ENCODE measurements at regions not wholly inside any gene's neighbourhood (a gene's known extent, or its start where the extent isn't known, plus 50 kb on each side); places are given as distances from the start of the nearest gene placed in this dataset.

DNA sequence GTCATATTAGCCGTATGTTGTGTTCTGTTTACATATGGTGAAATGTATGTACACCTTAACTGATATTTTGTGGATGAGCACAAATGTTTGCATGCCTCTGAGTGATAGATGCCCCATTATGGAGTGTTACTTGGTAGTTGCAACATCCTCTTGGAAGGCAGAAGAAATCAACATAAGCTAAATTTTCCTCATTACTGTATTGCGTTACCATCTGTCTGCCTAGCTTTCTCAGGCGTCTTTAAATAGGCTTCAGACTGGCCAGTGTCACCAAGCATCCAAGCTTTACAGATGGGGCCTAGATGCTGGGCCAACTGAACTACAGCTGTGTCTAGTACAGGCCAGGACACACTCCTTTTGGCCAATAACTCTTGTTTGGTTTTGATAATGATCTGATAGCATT lies 250.6 kb downstream of the SAMD5 start:
- no peak overlapping the region for H3K4me2 ChIP-seq (ENCODE audit: low read length)
- H3K4me3 ChIP-seq (ENCODE audit: low read depth, low read length, poor library complexity, severe bottlenecking): no peak overlapping the region
- no peaks in the 10 kb centered on the region for H3K79me2 ChIP-seq (ENCODE audit: insufficient read depth, low read length)
- no peak overlapping the region for H3K9ac ChIP-seq (ENCODE audit: low read length)
- TF ChIP-seq, protein P1, sequence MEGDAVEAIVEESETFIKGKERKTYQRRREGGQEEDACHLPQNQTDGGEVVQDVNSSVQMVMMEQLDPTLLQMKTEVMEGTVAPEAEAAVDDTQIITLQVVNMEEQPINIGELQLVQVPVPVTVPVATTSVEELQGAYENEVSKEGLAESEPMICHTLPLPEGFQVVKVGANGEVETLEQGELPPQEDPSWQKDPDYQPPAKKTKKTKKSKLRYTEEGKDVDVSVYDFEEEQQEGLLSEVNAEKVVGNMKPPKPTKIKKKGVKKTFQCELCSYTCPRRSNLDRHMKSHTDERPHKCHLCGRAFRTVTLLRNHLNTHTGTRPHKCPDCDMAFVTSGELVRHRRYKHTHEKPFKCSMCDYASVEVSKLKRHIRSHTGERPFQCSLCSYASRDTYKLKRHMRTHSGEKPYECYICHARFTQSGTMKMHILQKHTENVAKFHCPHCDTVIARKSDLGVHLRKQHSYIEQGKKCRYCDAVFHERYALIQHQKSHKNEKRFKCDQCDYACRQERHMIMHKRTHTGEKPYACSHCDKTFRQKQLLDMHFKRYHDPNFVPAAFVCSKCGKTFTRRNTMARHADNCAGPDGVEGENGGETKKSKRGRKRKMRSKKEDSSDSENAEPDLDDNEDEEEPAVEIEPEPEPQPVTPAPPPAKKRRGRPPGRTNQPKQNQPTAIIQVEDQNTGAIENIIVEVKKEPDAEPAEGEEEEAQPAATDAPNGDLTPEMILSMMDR (IDR thresholded peaks at IDR 0.05; ENCODE audit: low read length): no peak
- no peak for TF ChIP-seq EZH2 (IDR thresholded peaks at IDR 0.05; ENCODE audit: borderline replicate concordance, low read length)
- no peaks in the 10 kb centered on the region for H3K9me3 ChIP-seq (ENCODE audit: low read length)
- H4K20me1 ChIP-seq (ENCODE audit: insufficient read depth, low read length): no peaks in the 10 kb centered on the region
- no peaks in the 10 kb centered on the region for H3K9me2 ChIP-seq (ENCODE audit: low read depth, low read length)
- H3K27me3 ChIP-seq (ENCODE audit: insufficient read depth, low read length): no peaks in the 10 kb centered on the region
- H3K36me3 ChIP-seq (ENCODE audit: insufficient read depth, low read length): no peaks in the 10 kb centered on the region
- no peak overlapping the region for H3K27ac ChIP-seq (ENCODE audit: low read depth, low read length, poor library complexity, severe bottlenecking)
- H3K4me1 ChIP-seq (ENCODE audit: insufficient read depth, low read length, severe bottlenecking): no peaks in the 10 kb centered on the region
- no peak overlapping the region for H2AFZ ChIP-seq (ENCODE audit: low read length)
- H3F3A ChIP-seq (ENCODE audit: insufficient read depth, low read length): no peaks in the 10 kb centered on the region

DNA sequence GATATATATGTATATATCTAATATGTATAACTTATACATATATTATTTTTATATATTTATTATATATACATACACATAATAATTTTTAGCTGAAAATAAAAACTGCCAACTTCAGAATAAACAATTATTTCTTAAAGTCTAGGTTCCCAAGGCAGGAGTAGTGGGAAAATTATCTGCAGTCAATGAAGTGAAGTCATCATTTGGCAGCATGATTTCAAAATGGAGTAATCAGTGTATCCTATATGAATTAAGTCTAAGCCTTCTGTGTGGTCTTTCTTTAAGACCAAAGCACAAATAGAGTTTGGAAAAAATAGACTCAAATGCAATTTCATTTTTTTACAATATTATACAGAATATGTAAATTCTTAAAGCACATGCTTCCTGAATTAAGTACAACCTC lies 251.0 kb downstream of the SAMD5 start:
- no peaks in the 10 kb centered on the region for H3K36me3 ChIP-seq (ENCODE audit: insufficient read depth, low read length)
- H3K9me2 ChIP-seq (ENCODE audit: low read depth, low read length): no peaks in the 10 kb centered on the region
- no peaks in the 10 kb centered on the region for H3K27me3 ChIP-seq (ENCODE audit: insufficient read depth, low read length)
- H3K9me3 ChIP-seq (ENCODE audit: low read length): no peaks in the 10 kb centered on the region
- H3K9ac ChIP-seq (ENCODE audit: low read length): no peak overlapping the region
- no peak overlapping the region for H3K4me2 ChIP-seq (ENCODE audit: low read length)
- no peak overlapping the region for H2AFZ ChIP-seq (ENCODE audit: low read length)
- H3K4me3 ChIP-seq (ENCODE audit: low read depth, low read length, poor library complexity, severe bottlenecking): no peak overlapping the region
- H3F3A ChIP-seq (ENCODE audit: insufficient read depth, low read length): no peaks in the 10 kb centered on the region
- TF ChIP-seq, protein P1 (IDR thresholded peaks at IDR 0.05; ENCODE audit: low read length): no peak
- no peak for TF ChIP-seq EZH2 (IDR thresholded peaks at IDR 0.05; ENCODE audit: borderline replicate concordance, low read length)
- no peaks in the 10 kb centered on the region for H4K20me1 ChIP-seq (ENCODE audit: insufficient read depth, low read length)
- H3K27ac ChIP-seq (ENCODE audit: low read depth, low read length, poor library complexity, severe bottlenecking): no peak overlapping the region
- no peaks in the 10 kb centered on the region for H3K79me2 ChIP-seq (ENCODE audit: insufficient read depth, low read length)
- H3K4me1 ChIP-seq (ENCODE audit: insufficient read depth, low read length, severe bottlenecking): no peaks in the 10 kb centered on the region

DNA sequence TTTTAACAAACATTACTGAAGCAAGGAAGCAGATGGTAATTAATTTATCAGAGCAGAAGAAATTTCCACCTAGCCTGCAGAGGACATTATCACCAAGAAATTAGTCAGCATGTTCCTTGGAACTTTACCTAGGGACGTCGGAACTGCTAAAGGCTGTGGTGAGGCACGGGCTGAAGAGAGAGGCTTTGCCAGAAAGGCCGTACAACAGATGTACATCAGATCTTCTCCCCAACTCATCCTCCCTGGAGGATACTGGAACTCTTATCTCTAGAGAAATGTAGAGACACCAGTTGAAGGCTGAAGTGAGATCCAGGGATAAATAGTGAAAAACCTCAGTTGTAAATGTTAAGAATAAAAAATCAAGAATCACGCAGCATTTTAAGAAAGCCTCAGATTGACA lies 257.1 kb downstream of the SAMD5 start:
- Histone ChIP-seq H3K9me2 (ENCODE audit: low read depth, low read length) (no peaks in the 10 kb centered on the region), H3K36me3 (ENCODE audit: insufficient read depth, low read length) (no peaks in the 10 kb centered on the region), H3K4me3 (ENCODE audit: low read depth, low read length, poor library complexity, severe bottlenecking) (no peak overlapping the region), H3K4me1 (ENCODE audit: insufficient read depth, low read length, severe bottlenecking) (no peaks in the 10 kb centered on the region), H2AFZ (ENCODE audit: low read length) (no peak overlapping the region), H3K4me2 (ENCODE audit: low read length) (no peak overlapping the region), H3K27ac (ENCODE audit: low read depth, low read length, poor library complexity, severe bottlenecking) (no peak overlapping the region), H3K79me2 (ENCODE audit: insufficient read depth, low read length) (no peaks in the 10 kb centered on the region), H3K9me3 (ENCODE audit: low read length) (no peaks in the 10 kb centered on the region), H3K27me3 (ENCODE audit: insufficient read depth, low read length) (no peaks in the 10 kb centered on the region), H4K20me1 (ENCODE audit: insufficient read depth, low read length) (no peaks in the 10 kb centered on the region), H3K9ac (ENCODE audit: low read length) (no peak overlapping the region), H3F3A (ENCODE audit: insufficient read depth, low read length) (no peaks in the 10 kb centered on the region)
- TF ChIP-seq EZH2 (IDR thresholded peaks at IDR 0.05; ENCODE audit: borderline replicate concordance, low read length): no peak
- TF ChIP-seq, protein P1 (IDR thresholded peaks at IDR 0.05; ENCODE audit: low read length): no peak

Measured in OCI-LY1 (cell line).